ENCODE measurements at regions not wholly inside any gene's neighbourhood (a gene's known extent, or its start where the extent isn't known, plus 50 kb on each side); places are given as distances from the start of the nearest gene placed in this dataset.

- TF ChIP-seq CTCF (IDR thresholded peaks at IDR 0.05), result no peak
- ATAC-seq (ENCODE audit: low FRiP score), result no peak
- DNase-seq (ENCODE audit: low spot score), result no peak
Observed at GRCh38 chr7:125871431-125871830, 941.8 kb upstream of the POT1 start.

GRCh38 chr7:125857606-125858005 is 928.0 kb upstream of the POT1 start:
- no peak for ATAC-seq (ENCODE audit: low FRiP score)
- DNase-seq (ENCODE audit: low spot score), result no peak
- no peak for TF ChIP-seq CTCF (IDR thresholded peaks at IDR 0.05)

GRCh38 chr7:125848157-125848556 is 918.5 kb upstream of the POT1 start:
- ATAC-seq (ENCODE audit: low FRiP score) (no peak), DNase-seq (ENCODE audit: low spot score) (no peak)
- TF ChIP-seq CTCF (IDR thresholded peaks at IDR 0.05), result no peak

- DNase-seq (ENCODE audit: low spot score) (no peak), ATAC-seq (ENCODE audit: low FRiP score) (no peak)
- TF ChIP-seq CTCF (IDR thresholded peaks at IDR 0.05), result no peak
Observed at GRCh38 chr7:125847692-125848091, 918.1 kb upstream of the POT1 start.

GRCh38 chr7:125847055-125847454 is 917.4 kb upstream of the POT1 start:
- ATAC-seq (ENCODE audit: low FRiP score) (no peak), DNase-seq (ENCODE audit: low spot score) (no peak)
- no peak for TF ChIP-seq CTCF (IDR thresholded peaks at IDR 0.05)

- no peak for TF ChIP-seq CTCF (IDR thresholded peaks at IDR 0.05)
- DNase-seq (ENCODE audit: low spot score) (no peak), ATAC-seq (ENCODE audit: low FRiP score) (no peak)
Observed at GRCh38 chr7:125845686-125846085, 916.1 kb upstream of the POT1 start.

- no peak for ATAC-seq (ENCODE audit: low FRiP score)
- TF ChIP-seq CTCF (IDR thresholded peaks at IDR 0.05), result no peak
- no peak for DNase-seq (ENCODE audit: low spot score)
Observed at GRCh38 chr7:125834421-125834820, 904.8 kb upstream of the POT1 start.

Measured in omental fat pad (tissue), 3 donors.